A673 (cell line): ENCODE measurements at regions not wholly inside any gene's neighbourhood (a gene's known extent, or its start where the extent isn't known, plus 50 kb on each side); places are given as distances from the start of the nearest gene placed in this dataset.

Experiments
- BruUV-seq: library from RNA; stranded (reverse); fragments of 400-500 nt; replicated peaks from 2 replicates; lab custom pipeline; 2021; lab: Mats Ljungman, UMichigan
- CTCF ChIA-PET: fragments of 300-600 bp; sonication (Branson Sonifier 250); formaldehyde crosslinking; loops from one replicate; lab custom pipeline; 2022; ENCODE audit warnings: antibody characterized with exemption; lab: Charles Lee
- POLR2A ChIA-PET: fragments of 300-600 bp; sonication (Branson Sonifier 250); formaldehyde crosslinking; loops from one replicate; lab custom pipeline; 2022; ENCODE audit warnings: antibody characterized with exemption; ENCODE audit not compliant: low non-redundant PET; lab: Charles Lee
- DNase-seq: peaks from one replicate; pipeline ENCODE4 v3.0.0-alpha.2; 2015; ENCODE audit warnings: low spot score
- H3K27ac ChIP-seq: fragments of 200-600 bp; sonication (generic); 2 replicates; pipeline ENCODE4 v1.5.1; 2016; ENCODE audit warnings: mixed run types, low read depth, mild to moderate bottlenecking, mixed read lengths, antibody characterized with exemption, low read length; ENCODE audit not compliant: poor library complexity, severe bottlenecking
- H3K27me3 ChIP-seq: fragments of 200-600 bp; sonication (generic); replicated peaks from 2 replicates; pipeline ENCODE4 v1.6.1; 2017; ENCODE audit warnings: mixed run types, low read depth, mild to moderate bottlenecking, mixed read lengths, antibody characterized with exemption, low read length; ENCODE audit not compliant: insufficient read depth, poor library complexity
- H3K36me3 ChIP-seq: fragments of 200-600 bp; sonication (generic); 2 replicates; pipeline ENCODE4 v1.6.1; 2016; ENCODE audit warnings: mixed run types, mild to moderate bottlenecking, mixed read lengths, antibody characterized with exemption, low read length; ENCODE audit not compliant: insufficient read depth, poor library complexity, severe bottlenecking
- H3K4me1 ChIP-seq: fragments of 200-600 bp; sonication (generic); 2 replicates; pipeline ENCODE4 v1.6.1; 2017; ENCODE audit warnings: mixed run types, mild to moderate bottlenecking, mixed read lengths, antibody characterized with exemption, low read length; ENCODE audit not compliant: insufficient read depth, poor library complexity, severe bottlenecking
- H3K4me3 ChIP-seq: fragments of 200-600 bp; sonication (generic); 2 replicates; pipeline ENCODE4 v1.5.1; 2016; ENCODE audit warnings: low read depth, mixed run types, mild to moderate bottlenecking, mixed read lengths, low read length; ENCODE audit not compliant: poor library complexity, severe bottlenecking
- H3K9me3 ChIP-seq: fragments of 200-600 bp; sonication (generic); 2 replicates; pipeline ENCODE4 v1.6.1; 2016; ENCODE audit warnings: mixed run types, low read depth, mild to moderate bottlenecking, mixed read lengths, antibody characterized with exemption, low read length; ENCODE audit not compliant: poor library complexity, severe bottlenecking
- CTCF ChIP-seq: fragments of 300-800, 200-600 bp; sonication (generic); conservative IDR thresholded peaks from 2 replicates; pipeline ENCODE4 v1.5.1; 2017; ENCODE audit warnings: low read depth, mild to moderate bottlenecking, antibody characterized with exemption, low read length, moderate library complexity, mixed read lengths
- EZH2 ChIP-seq: fragments of 200-600 bp; sonication (generic); IDR thresholded peaks from 2 replicates; pipeline ENCODE4 v1.6.1; 2017; ENCODE audit warnings: borderline replicate concordance, low read depth, mild to moderate bottlenecking, mixed read lengths, antibody characterized with exemption, low read length; ENCODE audit not compliant: poor library complexity, severe bottlenecking
- intact Hi-C: fragments of 100-400 bp; cut with micrococcal nuclease; formaldehyde crosslinking; loops from one replicate; pipeline ENCODE4 v1.10.0; 2022; ENCODE audit not compliant: unreplicated experiment

- Histone ChIP-seq H3K36me3 (no peaks in the 10 kb centered on the region), H3K27ac (no peak overlapping the region), H3K9me3 (no peaks in the 10 kb centered on the region), H3K4me1 (no peaks in the 10 kb centered on the region), H3K4me3 (no peak overlapping the region), H3K27me3 (peaks cover 24% of the 10 kb centered on the region)
- POLR2A ChIA-PET, result no interaction called here
- no peak for DNase-seq
- CTCF ChIA-PET, result no interaction called here
- BruUV-seq, result no TSS peak
- intact Hi-C loops, result loop anchor here (10.0 kb wide), 1 partner anchor 1101 kb away; no protein-coding TSS in a partner anchor
- TF ChIP-seq EZH2 (no peak), CTCF (peak; percentile 41)
These were observed 61.3 kb upstream of the FERMT1 start for GRCh38 chr20:6184086-6184485.

GRCh38 chr20:6180531-6180930 lies 57.7 kb upstream of the FERMT1 start:
- no peaks in the 10 kb centered on the region for H3K4me1 ChIP-seq
- POLR2A ChIA-PET, result no interaction called here
- no peaks in the 10 kb centered on the region for H3K36me3 ChIP-seq
- H3K27me3 ChIP-seq, result peaks cover 18% of the 10 kb centered on the region
- H3K27ac ChIP-seq, result no peak overlapping the region
- CTCF ChIA-PET, result no interaction called here
- BruUV-seq, result no TSS peak
- no peaks in the 10 kb centered on the region for H3K9me3 ChIP-seq
- H3K4me3 ChIP-seq, result no peak overlapping the region
- TF ChIP-seq EZH2 (no peak), CTCF (no peak)
- no peak for DNase-seq
- intact Hi-C loops, result loop anchor here (10.0 kb wide), 1 partner anchor 1104 kb away; no protein-coding TSS in a partner anchor

GRCh38 chr20:6178537-6178936 lies 55.7 kb upstream of the FERMT1 start:
- DNase-seq, result peak; percentile 24
- BruUV-seq, result no TSS peak
- H3K9me3 ChIP-seq, result no peaks in the 10 kb centered on the region
- ChIA-PET POLR2A (no interaction called here), CTCF (no interaction called here)
- H3K36me3 ChIP-seq, result no peaks in the 10 kb centered on the region
- H3K27me3 ChIP-seq, result peaks cover 17% of the 10 kb centered on the region
- TF ChIP-seq CTCF, result peak; percentile 53
- no peak for TF ChIP-seq EZH2
- intact Hi-C loops, result no loop called here
- H3K4me1 ChIP-seq, result no peaks in the 10 kb centered on the region
- no peak overlapping the region for H3K4me3 ChIP-seq
- H3K27ac ChIP-seq, result no peak overlapping the region
